DMS79 treated with DMSO at 0.1 percent for 48 hours (cell line): ENCODE measurements at regions not wholly inside any gene's neighbourhood (a gene's known extent, or its start where the extent isn't known, plus 50 kb on each side); places are given as distances from the start of the nearest gene placed in this dataset.

Experiments used
- DNase-seq: peaks from one replicate; lab custom pipeline; 2025; lab: John Stamatoyannopoulos, UW

DNA sequence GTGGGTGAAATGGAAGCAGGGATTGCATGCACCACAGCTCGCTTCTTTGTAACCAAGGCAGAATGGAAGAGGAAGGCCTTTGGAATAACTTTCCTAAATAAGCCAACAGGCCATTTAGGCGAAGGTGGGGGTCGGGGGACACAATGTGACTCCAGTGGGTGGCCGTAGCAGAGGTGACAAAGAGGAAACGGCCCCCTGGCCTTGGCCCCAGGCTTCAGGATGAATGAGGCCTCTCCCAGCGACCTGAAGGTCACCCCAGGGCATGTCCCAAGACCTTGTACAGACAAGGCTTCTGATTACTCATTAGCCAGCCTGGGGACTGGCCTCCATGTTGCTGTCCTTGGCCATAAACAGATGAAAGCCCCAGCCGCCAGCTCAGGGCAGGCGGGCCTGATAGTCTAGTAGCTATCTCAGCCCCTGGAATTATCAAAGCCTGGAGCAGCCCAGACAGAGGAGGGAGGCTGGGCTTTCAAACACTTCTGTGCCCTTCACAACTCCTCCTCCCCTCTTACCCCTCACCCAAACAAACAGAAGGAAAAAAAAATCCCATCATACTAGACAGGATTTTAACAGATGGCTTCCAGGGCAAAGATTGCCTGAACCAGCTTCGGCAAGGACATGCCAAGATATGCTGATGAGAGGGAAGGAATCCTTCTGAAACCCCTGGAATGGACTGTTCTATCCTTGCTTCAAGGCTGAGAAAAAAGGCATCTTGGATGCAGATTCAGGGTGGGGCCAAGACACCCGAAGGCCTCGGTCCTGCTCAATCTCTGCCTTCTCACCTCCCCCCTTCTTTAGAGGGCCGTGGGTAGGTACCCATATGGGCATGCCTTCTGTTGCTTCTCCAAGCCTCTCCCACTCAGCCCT lies 142.3 kb upstream of the PARP11 start:
- no peak for DNase-seq

DNA sequence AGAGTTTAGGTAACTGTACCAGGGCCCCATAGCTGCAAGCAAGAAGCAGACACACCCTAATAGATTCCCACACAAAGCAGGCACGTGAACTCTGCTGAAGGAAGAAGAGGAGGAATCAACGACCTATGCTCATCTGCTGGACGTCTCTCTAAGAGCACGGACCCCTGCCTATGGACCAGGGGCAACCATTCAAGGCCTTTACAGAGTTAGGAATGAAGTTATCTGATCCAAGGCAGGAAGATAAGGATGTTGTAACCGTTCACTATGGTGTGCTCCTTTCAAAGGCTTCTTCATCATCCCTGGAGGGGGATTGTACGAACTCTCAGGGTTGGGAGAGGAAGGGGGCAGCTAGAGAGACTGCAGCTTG lies 141.6 kb upstream of the PARP11 start:
- DNase-seq, result no peak

DNA sequence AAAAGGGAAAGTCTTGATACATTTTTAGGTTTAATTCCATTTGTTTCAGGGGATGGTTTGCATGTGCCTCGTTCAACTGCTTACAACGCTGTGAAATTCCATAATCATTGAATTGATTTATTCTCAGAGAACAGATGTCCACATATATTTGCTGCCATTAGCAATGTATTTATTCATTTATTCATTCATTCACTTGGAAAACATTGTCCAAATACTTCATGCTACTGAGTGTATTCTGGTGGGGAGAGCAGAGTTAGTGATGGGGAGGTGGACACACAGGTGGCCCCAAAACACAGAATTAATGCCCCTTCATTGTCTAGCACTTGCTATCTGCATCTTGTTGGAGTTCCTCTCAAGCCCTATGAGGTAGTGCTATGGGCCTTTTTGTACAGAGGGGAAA lies 141.2 kb upstream of the PARP11 start:
- DNase-seq, result no peak

DNA sequence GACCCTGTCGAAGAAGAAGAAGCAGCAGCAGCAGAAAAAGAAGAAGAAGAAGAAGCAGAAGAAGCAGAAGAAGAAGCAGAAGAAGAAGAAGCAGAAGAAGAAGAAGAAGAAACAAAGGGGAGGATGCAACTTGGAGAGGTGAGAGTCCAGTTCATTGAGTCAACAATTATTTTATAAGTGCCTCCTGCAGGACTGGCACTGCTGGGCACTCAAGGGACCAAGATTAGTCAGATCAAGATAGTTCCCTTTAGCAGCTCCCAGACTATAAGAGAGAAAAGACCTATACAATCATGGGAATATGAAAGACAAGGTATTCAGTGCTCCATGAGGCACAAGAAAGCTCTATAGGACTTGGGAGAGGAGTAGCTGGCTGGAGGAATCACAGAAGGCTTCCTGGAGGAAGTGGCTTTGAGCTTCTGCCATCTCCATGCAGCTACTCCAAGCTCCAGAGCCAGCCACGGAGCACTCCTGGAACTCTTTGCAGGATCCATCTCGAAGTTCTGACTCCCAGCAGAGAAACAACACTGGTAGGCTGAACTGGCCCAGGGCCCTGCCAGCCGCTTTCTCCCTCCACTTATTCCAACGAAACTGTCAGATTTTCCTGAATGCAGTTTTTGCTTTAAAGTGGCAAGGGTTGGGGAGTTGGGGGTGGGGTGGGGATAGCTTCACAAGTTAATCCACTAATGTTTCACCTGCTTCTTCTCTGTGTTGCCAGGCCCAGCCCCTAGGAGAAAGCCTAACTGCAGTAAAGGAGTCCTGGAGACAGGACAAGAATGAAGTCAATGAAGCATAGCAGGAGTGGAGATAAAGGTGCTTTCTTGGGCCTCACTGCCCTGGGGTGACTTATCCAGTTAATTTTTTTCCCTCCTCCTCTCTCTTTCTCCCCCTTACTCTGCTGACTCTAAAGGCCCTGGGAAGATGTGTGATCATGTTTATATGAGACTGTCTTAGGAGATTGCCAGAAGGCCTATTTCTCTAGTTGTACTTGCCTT lies 140.1 kb upstream of the PARP11 start:
- DNase-seq, result no peak

DNA sequence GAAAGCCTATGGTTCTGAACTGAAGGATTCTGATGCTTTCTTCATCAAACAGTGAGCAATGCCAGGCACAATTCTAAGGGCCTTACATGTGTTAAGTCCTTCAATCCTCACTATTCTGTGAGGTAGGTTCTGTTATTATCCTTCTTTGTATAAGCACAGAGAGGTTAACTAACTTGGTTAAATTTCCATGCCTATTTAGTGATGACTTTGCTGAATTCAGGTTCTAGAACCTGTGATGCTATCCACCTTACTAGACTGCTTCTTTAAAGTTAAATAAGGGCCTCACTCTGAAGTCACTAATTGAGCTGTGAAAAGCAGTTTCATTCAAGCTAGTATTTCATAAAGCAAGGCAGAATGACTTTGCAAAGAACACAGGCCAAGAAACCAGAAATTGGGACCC lies 138.9 kb upstream of the PARP11 start:
- no peak for DNase-seq

DNA sequence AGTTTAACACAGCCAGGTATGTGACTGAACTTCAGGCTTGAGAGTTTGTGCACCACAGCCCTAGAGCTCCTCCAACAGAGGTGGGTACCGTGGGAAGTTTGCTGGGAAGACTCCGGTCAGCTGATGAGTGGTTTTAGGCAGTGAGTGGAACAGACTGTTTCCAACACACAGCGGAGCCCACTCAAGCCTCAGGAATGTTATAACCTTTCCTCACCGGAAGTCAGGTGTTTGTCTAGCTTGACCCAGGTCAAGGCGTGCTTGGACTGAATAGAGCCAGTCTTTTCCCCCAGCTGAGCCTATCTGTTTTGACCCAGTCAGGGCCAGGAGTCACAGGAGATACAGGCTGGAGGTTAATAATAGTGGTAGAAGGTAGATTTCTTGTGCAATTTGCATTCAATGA lies 138.4 kb upstream of the PARP11 start:
- DNase-seq, result no peak

DNA sequence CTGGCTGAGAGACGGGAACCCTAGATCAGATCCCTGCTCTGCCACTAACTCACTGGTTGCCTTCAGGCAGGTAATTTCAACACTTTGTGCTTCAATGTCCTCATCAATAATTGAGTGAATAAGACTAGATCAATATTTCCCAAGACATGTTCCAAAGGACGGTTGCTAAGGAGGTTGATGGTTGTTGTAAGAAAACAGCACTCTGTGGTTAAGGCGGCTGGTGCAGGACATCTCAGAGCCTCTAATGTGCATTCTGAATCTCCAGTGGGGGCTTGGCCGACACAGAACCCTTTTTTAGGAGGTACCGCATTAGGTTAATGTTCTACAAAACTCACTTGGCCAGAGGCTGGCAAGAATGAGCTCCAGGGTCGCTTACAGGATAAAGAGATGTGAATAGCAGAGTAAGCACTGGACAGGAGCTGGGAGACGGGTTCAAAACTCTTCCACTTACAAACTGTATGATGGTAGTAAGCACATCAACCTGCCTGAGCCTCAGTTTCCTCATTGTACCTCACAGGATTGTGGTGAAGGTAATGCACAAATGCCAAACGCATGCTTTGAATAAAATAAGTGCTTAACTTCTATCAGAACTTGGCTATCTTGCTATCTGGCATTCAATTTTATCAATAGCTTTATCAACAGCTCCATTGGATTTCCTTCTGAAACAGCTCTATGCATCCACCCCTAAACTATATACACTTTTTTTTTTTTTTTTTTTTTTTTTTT lies 136.9 kb upstream of the PARP11 start:
- DNase-seq, result no peak

DNA sequence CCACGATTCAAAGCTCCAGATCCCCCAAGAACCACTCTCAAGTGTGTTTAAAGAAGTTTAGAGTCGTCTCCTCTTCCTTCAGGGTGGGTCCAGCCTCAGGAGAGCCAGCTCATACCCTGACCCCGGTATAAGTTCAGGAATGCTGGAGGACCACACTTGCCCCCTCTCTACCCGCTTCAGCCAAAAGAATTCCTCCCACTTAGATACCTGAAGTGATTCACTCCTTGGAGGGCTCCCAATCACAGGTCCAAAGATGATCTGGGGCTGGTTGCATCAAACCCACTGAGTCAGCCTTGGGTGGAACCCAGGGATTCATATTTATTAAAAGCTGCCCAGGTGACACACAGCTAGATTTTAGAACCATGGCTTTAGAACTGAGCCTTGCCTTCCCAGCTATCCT lies 133.5 kb upstream of the PARP11 start:
- DNase-seq, result no peak

DNA sequence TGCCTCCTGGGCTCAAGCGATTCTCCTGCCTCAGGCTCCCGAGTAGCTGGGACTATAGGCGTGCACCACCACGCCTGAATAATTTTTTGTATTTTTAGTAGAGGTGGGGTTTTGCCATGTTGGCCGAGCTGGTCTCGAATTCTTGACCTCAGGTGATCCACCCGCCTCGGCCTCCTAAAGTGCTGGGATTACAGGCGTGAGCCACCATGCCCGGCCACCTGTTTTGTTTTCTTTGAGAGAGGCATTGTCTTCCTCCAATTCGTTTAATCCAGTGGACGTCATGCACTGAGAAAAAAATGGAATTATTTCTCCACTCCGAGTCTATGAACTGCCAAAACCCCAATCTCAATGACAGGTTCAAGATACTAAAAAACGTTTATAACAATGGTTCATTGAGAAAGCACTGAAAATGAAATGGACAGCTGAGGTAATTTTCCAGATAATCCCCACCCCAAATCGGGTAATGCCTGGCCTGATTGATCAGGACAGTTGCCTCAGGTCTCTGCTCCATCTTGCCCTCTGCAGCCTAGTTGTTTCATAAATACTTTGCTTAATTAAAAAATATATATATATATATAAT lies 132.7 kb upstream of the PARP11 start:
- no peak for DNase-seq

DNA sequence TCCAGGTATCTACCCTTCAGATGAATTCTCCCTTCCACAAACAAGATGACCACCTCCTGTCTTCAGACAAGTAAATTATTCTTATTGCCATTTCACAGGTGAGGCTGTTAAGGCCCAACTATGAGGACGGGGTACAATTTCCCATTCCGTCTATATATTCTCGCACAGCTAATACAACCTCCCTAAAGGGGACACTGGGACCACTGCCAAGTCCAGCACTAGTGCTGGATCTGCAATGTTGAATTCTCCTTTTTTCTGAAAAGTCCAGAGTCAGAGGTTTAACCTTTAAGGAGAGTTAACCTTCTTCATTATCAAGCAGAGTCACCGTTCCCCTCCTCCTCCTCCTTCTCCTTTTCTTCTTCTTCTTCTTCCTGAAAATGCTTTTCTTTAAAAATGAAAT lies 130.4 kb upstream of the PARP11 start:
- no peak for DNase-seq

DNA sequence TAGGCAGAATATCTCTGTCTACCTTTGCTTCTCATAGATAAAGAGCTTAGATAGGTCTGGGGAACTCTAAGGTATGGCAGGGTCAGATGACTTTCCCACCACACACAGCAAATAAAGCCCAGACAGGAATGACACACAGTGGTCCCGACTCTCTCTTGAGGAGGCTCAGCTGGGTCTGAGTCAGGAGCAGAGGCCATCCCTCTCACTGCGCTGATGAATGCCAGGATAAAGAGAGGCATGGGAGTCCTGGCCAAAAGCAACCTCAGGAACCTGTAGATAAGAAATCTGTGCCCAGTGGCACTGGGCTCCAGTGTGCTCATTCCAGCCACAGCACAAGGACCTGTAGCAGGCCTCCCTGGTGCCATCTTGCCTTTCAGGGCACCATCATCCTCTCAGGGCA lies 129.4 kb upstream of the PARP11 start:
- no peak for DNase-seq

DNA sequence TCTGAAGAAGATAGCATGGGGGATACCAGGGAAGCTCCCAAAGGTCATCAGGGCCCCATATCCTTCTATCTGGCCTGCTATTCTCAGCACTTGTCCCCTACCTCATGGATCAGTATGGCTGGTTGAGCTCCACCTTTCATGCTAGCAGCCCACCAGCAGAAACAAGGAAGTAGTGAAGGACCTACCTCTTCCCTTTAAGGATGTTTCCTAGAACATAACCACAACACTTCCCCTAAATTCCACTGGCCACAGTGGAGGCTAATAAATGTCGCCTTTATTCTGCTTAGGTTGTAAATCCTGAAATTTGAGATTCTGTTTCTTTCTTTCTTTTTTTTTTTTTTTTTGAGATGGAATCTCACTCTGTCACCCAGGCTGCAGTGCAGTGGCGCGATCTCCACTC lies 128.6 kb upstream of the PARP11 start:
- no peak for DNase-seq

DNA sequence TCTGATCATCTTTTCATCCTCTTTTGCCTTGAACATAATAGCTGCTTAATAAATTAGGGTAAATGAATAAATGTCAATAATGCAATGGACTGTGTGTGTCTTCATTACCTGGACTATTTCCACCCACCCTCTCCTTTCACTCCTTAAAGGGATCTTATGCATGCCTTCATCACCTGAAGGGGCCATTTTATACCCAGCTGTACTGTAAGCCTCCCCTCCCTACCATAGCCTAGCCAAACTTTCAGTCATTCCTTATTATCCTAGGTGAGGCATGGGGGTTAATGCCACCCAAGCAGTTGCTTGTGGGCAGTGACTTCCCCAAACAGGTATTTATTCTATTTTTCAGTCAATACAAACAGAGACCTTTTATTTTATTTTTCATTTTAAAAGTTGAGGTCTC lies 127.8 kb upstream of the PARP11 start:
- DNase-seq, result no peak

DNA sequence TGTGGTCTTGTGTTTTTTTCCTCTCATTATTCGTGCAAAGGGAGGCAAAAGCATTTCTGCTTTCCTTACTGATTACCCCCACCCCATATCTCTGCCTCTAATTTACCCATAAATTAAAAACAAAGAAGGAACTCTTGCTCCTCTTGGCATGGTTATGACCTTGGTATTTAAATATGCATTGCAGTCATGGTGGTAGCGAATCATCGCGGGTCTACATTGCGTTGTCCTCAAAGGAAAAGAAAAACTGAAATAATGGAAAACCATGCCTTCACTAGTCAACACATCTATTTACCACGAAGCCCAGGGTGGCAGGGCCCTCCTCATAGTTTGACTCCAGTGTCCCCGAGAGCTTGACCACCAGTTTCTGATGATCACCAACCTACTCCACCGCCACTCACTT lies 126.7 kb upstream of the PARP11 start:
- DNase-seq, result no peak

DNA sequence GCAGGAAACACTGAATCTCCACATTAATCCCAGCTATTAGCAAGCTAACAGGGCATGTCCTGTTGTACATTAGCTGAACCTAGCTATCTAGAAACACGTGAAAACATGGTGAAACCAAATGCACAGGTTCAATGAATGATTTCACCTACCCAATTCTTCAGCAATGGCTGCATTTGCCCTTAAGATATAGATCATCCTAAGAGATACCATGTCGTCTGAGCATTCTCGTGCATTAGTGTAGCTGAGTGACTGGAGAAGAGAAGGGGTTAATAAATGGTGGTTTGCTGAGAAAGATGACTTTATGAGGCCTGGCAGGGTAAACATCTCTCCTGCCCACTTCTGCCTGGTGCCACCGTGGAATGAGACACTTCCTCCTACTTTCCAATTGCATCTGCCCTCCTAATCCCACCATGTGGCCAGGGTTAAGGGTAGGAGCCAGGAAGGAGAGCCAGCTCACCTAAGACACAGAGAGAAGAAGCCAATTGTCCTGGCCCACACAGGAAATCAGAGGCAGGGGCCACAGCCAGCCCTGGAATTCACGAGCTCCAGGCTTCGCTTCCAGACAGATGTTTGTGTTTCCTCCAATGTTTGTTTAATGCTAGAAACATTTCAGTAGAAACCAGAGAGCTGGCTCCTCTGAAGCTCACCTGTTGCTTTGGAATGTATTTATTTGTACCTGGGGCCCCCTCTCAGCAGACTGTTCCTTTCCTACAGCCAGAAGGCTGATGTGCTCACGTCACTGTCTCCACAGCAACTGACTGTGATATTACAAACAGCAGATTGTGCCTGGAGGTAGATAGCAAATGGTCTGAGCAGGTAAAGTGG lies 126.0 kb upstream of the PARP11 start:
- DNase-seq, result no peak

DNA sequence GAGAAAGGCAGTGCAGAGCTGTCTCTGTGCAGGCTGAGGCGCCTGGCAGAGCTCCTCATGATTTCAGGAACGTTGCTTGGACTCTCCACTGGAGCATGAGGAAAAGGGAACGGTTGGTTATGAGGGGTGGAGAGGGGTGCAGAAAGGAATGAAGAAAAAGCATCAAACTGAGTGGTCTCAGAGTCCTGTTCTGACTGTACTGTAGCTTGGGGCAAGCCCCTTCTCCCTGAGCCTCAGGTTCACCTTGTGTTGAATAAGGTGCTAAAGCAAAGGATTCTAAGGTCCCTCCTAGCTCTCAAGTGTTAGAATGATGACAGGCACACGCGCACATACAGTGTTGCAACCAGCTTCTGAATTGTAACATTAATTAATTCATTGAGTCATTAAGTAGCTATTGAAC lies 125.2 kb upstream of the PARP11 start:
- DNase-seq, result no peak

DNA sequence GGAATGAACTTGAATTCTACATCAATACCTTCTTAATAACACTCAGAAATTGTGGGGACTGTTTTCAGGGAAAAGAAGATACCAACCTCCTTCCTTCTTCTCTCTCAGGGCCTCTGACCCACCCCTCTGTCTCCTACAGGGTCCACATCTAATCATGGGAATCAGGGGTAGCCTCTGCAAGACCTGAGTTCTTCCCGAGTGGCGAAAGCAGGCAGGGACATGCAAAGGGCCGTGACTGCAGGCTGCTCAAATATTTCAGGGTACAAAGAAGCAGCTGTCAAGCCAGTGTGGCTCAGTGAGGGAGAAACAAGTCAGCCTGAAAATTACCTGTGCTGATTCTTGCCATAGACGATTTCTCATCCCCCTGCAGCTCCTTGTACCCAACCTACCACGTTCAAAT lies 123.1 kb upstream of the PARP11 start:
- no peak for DNase-seq

DNA sequence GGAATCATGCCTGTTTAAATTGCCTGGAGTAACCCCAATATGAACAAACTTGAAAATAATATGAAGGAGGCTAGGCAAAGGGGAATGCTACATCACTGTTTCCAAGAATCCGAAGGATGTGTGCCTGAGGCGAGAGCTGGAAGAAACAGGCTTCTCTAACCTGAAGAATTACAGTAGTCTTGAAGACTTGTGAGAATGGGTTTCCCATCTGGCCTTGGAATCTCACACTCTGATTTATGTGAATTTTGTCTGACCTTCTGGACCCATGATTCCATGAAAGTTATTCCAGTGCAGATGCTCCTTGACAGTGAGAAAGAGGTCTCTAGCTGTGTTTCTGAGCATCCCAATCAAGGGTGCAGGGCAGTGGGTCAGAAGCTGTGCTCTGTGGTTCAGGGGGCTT lies 122.1 kb upstream of the PARP11 start:
- DNase-seq, result no peak

DNA sequence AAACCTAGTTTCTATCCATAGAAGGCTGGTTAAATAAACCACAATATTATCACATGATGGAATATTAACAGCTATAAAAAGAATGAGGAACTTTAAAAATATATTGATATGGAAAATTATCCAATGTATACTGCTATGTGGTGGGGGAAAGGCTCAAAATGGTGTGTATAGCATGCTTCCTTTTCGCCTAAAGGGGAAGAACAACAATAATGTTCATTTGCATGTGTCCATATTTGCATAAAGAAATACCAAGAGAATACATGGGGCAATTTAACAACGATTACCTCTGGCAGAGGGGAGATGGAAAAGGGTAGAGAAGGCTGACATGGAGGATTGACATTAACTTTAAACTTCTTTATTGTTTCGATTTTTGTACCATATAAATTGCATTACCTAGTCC lies 121.3 kb upstream of the PARP11 start:
- no peak for DNase-seq

DNA sequence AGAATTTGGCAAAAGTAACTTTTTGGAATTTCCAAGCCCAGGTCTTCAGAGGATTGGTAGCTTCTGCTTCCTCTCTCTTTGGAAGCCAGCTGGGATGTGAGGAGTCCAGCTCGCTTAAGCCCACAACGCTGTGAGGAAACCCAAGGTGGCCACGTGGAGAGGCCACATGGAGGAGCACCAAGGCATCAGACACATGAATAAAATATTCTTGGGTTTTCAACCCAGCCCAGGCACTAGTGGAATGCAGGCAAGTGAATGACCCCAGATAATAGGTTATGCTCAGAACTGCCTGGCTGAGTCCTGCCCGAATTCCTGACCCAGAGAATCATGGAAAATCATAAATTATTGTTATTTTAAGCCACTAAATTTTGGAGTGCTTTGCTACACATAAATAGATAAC lies 119.7 kb upstream of the PARP11 start:
- no peak for DNase-seq
